Immature natural killer cell (primary cell): ENCODE measurements at regions not wholly inside any gene's neighbourhood (a gene's known extent, or its start where the extent isn't known, plus 50 kb on each side); places are given as distances from the start of the nearest gene placed in this dataset.
"Not testable (repeated sequence)": the region's sequence is repeated elsewhere in the genome, so short reads cannot be mapped to it uniquely, and the experiment has no call there.

Experiments used
- DNase-seq, 3 donors: peaks; one replicate each; pipeline ENCODE4 v3.0.0; 2022; ENCODE audit warnings: mixed read lengths in 1 of 3
- H3K27ac Mint-ChIP-seq, 6 donors: one replicate each; pipeline ENCODE4 v1.8.0; 2020; ENCODE audit warnings: mixed read lengths in 6 of 6, mild to moderate bottlenecking in 5 of 6, inconsistent platforms in 4 of 6, moderate library complexity in 3 of 6
- H3K27me3 Mint-ChIP-seq, 3 donors: one replicate each; pipeline ENCODE4 v1.8.0; 2020 to 2021; ENCODE audit warnings: low read depth in 3 of 3, mild to moderate bottlenecking in 3 of 3, mixed read lengths in 3 of 3, moderate library complexity in 3 of 3, inconsistent platforms in 1 of 3
- H3K36me3 Mint-ChIP-seq, 3 donors: one replicate each; pipeline ENCODE4 v1.8.0; 2020; ENCODE audit warnings: mixed read lengths in 3 of 3, inconsistent platforms in 2 of 3, mild to moderate bottlenecking in 2 of 3
- H3K4me1 Mint-ChIP-seq, 2 donors: one replicate each; pipeline ENCODE4 v1.8.0; 2020; ENCODE audit warnings: inconsistent platforms in 2 of 2, mild to moderate bottlenecking in 2 of 2, mixed read lengths in 2 of 2, moderate library complexity in 1 of 2
- H3K4me3 Mint-ChIP-seq, 5 donors: one replicate each; pipeline ENCODE4 v1.8.0; 2020; ENCODE audit warnings: mild to moderate bottlenecking in 5 of 5, mixed read lengths in 5 of 5, inconsistent platforms in 3 of 5, moderate library complexity in 3 of 5
- H3K9me3 Mint-ChIP-seq, 6 donors: one replicate each; pipeline ENCODE4 v1.8.0; 2020; ENCODE audit warnings: mild to moderate bottlenecking in 6 of 6, mixed read lengths in 6 of 6, inconsistent platforms in 4 of 6, moderate library complexity in 3 of 6

DNA sequence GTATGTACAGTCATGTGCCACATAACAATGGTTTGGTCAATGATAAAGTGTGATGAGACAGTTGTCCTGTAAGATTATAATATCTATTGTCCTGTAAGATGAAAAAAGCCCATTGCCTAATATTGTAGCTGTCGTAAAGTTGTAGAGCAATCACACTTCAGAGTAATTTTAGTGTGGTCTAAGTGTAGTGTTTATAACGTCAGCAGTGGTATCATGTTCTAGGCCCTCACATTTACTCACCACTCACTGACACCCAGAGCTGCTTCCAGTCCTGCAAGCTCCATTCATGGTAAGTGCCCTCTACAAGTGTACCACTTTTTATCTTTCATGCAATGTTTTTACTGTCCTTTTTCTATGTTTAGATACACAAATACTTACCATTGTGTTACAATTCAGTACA is 259.9 kb upstream of the RAB4A start:
- Mint-ChIP-seq H3K36me3 (no peaks in the 10 kb centered on the region), H3K4me3 (no peak overlapping the region), H3K27me3 (peaks cover 2 to 6% (median 5%) of the 10 kb centered on the region in 3 donors), H3K9me3 (no peaks in the 10 kb centered on the region), H3K27ac (no peak overlapping the region), H3K4me1 (no peaks in the 10 kb centered on the region)
- DNase-seq, result no peak

GRCh38 chr1:229012823-229013222 is 258.1 kb upstream of the RAB4A start:
- Mint-ChIP-seq H3K36me3 (no peaks in the 10 kb centered on the region), H3K27me3 (peaks cover 2 to 9% (median 8%) of the 10 kb centered on the region in 3 donors), H3K4me3 (no peak overlapping the region), H3K9me3 (no peaks in the 10 kb centered on the region), H3K4me1 (no peaks in the 10 kb centered on the region), H3K27ac (no peak overlapping the region)
- DNase-seq, result no peak

- Mint-ChIP-seq H3K9me3 (no peaks in the 10 kb centered on the region), H3K4me3 (no peak overlapping the region), H3K36me3 (no peaks in the 10 kb centered on the region), H3K4me1 (no peaks in the 10 kb centered on the region), H3K27ac (no peak overlapping the region), H3K27me3 (peaks cover 2 to 4% (median 2%) of the 10 kb centered on the region in 3 donors)
- no peak for DNase-seq
These were observed 256.9 kb upstream of the RAB4A start for GRCh38 chr1:229013981-229014380.

- peaks cover 2 to 4% (median 2%) of the 10 kb centered on the region in 3 donors for H3K27me3 Mint-ChIP-seq
- H3K36me3 Mint-ChIP-seq, result no peaks in the 10 kb centered on the region
- no peak overlapping the region for H3K27ac Mint-ChIP-seq
- no peak for DNase-seq
- no peaks in the 10 kb centered on the region for H3K9me3 Mint-ChIP-seq
- H3K4me3 Mint-ChIP-seq, result no peak overlapping the region
- H3K4me1 Mint-ChIP-seq, result no peaks in the 10 kb centered on the region
These were observed 255.1 kb upstream of the RAB4A start for GRCh38 chr1:229015806-229016205.

GRCh38 chr1:229017091-229017490 is 253.8 kb upstream of the RAB4A start:
- DNase-seq, result no peak
- Mint-ChIP-seq H3K27ac (no peak overlapping the region), H3K36me3 (no peaks in the 10 kb centered on the region), H3K27me3 (peaks cover under 1 to 4% (median 2%) of the 10 kb centered on the region in 3 donors), H3K9me3 (no peaks in the 10 kb centered on the region), H3K4me1 (no peaks in the 10 kb centered on the region), H3K4me3 (no peak overlapping the region)

DNA sequence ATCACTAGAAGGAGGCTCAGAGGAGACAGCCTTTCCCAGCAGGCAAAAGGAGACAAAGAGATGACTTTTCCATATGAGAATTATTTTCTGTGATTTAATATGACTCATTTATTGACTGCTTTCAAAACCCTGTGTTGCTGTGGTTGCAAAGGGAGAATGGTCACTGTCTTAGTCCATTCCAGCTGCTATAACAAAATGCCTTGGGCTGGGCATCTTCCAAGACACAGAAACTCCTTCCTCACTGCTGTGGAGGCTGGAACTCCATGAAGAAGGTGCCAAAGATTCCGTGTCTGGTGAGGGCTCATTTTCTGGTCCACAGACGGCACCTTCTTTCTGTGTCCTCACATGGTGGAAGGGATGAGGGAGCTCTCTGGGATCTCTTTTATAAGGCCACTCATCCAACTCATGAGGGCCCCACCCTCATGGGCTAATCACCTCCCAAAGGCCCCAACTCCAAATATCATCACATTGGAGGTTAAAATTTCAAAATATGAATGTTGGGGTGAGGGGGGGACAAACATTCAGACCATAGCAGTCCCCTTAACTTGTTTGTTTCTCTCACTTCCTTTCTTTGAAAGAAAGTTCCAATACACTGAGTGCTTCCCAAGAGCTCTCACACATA is 252.1 kb upstream of the RAB4A start:
- Mint-ChIP-seq H3K27me3 (peaks cover 0 to 4% (median 2%) of the 10 kb centered on the region in 3 donors), H3K4me3 (no peak overlapping the region), H3K27ac (no peak overlapping the region), H3K9me3 (no peaks in the 10 kb centered on the region), H3K36me3 (no peaks in the 10 kb centered on the region), H3K4me1 (no peaks in the 10 kb centered on the region)
- no peak for DNase-seq

DNA sequence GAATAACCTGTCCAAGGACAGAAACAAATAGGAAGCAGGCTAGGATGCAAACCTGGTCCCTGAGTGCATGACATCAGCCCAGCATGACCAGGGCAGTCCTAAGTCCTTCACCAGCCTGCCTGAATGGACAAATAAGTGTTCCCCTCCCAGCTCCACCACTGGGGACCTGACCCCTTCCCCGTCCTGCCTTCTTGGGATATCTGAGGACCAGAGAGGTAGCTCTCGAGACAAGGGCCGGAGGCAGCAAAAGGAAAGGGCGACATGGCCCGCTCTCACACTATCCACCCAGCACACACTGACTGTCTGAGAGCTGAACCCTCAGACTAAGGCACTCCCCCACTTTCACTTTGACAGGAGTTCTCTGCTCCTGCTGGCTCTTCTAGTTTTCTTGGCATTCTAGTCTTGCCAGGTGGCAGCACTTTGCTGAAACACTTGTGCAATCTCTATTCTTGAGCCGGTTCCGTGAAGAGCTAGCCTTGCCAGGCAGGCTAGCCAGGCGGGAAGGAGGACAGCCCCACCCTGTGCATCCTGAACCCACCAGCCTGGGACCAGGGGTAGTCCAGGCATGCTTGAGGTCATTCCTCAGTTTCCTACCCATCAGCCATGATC is 251.1 kb upstream of the RAB4A start:
- DNase-seq, result no peak

DNA sequence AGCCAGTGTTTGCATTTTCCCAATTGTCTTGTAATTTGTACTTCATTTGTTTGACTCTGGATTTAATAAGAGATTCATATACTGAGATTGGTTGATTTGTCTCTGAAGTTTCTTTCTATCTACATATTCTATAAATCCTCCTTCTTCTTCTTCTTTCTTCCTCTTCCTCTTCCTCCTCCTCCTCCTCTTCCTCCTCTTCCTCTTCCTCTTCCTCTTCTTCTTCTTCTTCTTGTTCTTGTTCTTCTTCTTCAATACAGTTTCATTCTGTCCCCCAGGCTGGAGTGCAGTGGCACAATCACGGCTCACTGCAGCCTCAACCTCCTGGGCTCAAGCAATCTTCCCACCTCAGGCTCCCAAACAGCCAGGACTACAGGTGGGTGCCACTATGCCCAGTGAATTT is 249.9 kb upstream of the RAB4A start:
- H3K9me3 Mint-ChIP-seq, H3K36me3 Mint-ChIP-seq, DNase-seq, H3K4me1 Mint-ChIP-seq, H3K27me3 Mint-ChIP-seq, H3K4me3 Mint-ChIP-seq, H3K27ac Mint-ChIP-seq: not testable (repeated sequence)

More for the DNA sequence above, 251.1 kb upstream of the RAB4A start:
- Mint-ChIP-seq H3K4me1 (no peaks in the 10 kb centered on the region), H3K4me3 (no peak overlapping the region), H3K27me3 (peaks cover 0 to 4% (median 2%) of the 10 kb centered on the region in 3 donors), H3K36me3 (no peaks in the 10 kb centered on the region), H3K9me3 (no peaks in the 10 kb centered on the region), H3K27ac (no peak overlapping the region)

- H3K4me3 Mint-ChIP-seq, result no peak overlapping the region
- no peaks in the 10 kb centered on the region for H3K27me3 Mint-ChIP-seq
- peak overlapping the region in 1 of 6 donors; percentile 4 for H3K27ac Mint-ChIP-seq
- H3K36me3 Mint-ChIP-seq, result no peaks in the 10 kb centered on the region
- H3K9me3 Mint-ChIP-seq, result no peaks in the 10 kb centered on the region
- DNase-seq, result no peak
- H3K4me1 Mint-ChIP-seq, result peaks cover 8 to 9% of the 10 kb centered on the region in 2 donors
These were observed 248.1 kb upstream of the RAB4A start for GRCh38 chr1:229022595-229023333.

DNA sequence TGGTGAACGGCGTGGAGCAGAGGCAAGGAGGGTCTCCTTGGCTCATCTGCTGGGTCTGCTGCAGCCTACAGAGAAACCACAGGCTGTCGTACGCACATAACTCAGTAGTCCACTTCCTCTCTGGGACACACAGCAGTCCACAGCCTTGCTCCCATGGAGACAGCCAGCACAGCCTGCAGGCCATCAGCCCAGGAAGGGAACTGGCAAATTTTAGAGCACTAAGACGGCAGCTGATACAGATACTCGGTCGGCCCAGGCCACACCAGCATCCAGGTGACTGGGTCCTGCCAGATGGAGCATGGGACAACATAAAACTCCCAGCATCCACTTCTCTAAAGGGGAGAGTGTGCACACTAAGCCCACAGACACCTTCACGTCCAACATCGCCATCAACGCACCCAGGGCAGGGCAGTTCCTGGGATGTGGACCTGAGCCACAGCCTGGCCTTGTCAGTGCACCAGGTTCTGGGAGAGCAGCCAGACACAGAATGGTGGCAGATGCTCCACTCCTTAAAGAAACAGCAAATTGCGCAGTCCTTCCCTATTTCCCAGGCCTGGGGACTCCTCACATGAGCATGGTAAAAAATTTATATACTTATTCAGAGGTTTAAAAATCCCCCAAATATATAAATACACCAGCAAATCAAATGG is 247.1 kb upstream of the RAB4A start:
- no peak overlapping the region for H3K27ac Mint-ChIP-seq
- H3K4me3 Mint-ChIP-seq, result no peak overlapping the region
- H3K27me3 Mint-ChIP-seq, result no peaks in the 10 kb centered on the region
- H3K4me1 Mint-ChIP-seq, result peaks cover 10 to 11% of the 10 kb centered on the region in 2 donors
- no peaks in the 10 kb centered on the region for H3K9me3 Mint-ChIP-seq
- H3K36me3 Mint-ChIP-seq, result no peaks in the 10 kb centered on the region
- no peak for DNase-seq

DNA sequence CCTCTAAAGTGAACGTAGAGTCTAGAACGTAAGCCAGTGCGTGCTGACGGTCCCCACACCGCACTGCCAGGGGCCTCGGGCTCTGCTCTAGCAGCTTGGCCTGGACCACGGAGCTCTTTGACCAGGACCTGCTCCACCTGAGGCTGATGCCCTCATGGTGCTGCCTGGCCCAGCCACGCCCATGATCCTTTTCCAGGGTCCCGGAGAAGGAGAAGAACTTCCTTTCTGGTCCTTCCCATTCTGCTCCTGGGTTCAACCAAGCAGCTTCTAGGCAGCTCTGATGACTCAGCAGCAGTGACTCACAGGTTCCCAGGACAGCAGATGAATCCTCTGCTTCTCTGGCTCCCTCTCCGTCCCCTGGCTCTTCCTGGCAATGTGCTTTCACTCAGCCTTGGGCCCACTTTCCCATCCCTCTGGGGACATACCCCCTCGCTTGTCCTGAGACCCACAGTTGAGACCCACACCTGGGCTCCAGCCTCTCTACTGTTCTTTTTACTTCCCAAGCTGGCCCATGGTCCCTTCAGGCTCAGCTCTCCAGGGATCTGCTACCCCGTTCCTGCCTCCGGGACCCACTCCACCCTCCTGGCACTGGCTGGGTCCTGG is 246.3 kb upstream of the RAB4A start:
- H3K4me3 Mint-ChIP-seq, result no peak overlapping the region
- no peaks in the 10 kb centered on the region for H3K9me3 Mint-ChIP-seq

DNA sequence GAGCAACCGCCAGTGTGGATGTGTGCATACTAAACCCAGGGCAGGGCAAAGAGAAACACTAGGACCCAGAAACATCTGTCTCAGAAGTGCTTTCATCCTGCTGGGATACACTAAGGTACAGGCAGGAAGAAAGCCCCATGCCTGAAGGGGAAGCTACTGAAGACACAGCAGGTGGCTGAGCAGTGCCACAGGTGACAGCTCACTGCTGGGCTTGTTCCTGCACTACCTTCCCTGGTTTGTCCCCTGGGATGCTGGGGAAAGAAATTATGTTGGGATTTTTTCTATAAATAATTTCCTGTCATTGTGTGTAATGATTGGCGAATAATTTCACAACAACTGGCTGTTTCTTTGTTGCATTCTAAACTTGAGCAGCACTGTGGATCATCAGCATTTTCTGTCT is 245.3 kb upstream of the RAB4A start:
- Mint-ChIP-seq H3K27ac (no peak overlapping the region), H3K27me3 (no peaks in the 10 kb centered on the region), H3K9me3 (no peaks in the 10 kb centered on the region), H3K36me3 (no peaks in the 10 kb centered on the region), H3K4me1 (peaks cover 10 to 11% of the 10 kb centered on the region in 2 donors), H3K4me3 (no peak overlapping the region)
- DNase-seq, result no peak

More for the DNA sequence above, 246.3 kb upstream of the RAB4A start:
- H3K27ac Mint-ChIP-seq, result peak overlapping the region in 1 of 6 donors; percentile 23
- no peaks in the 10 kb centered on the region for H3K36me3 Mint-ChIP-seq
- peaks cover 10 to 11% of the 10 kb centered on the region in 2 donors for H3K4me1 Mint-ChIP-seq
- no peak for DNase-seq
- no peaks in the 10 kb centered on the region for H3K27me3 Mint-ChIP-seq

DNA sequence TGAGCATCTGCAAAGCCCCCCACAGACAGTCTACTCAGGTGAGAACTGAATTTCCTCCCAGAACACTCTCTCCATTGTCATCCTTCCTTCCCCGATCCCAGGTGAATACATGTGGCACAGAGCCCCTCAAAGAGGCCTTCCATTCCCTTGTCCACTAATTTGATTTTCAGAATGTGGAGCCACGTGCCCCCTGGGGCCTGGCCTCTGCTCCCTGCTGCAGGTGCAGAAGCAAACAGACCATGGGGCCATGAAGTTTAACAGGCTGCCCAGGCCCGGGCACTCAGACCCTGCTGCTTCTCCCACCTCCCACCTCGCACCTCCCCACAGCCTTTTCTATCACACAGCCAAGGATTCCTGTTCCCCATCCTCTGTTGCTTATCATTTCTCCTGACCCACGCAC is 243.8 kb upstream of the RAB4A start:
- no peaks in the 10 kb centered on the region for H3K9me3 Mint-ChIP-seq
- H3K4me1 Mint-ChIP-seq, result peaks cover 12% of the 10 kb centered on the region in 2 donors

More for the DNA sequence above, 243.8 kb upstream of the RAB4A start:
- no peak for DNase-seq
- Mint-ChIP-seq H3K27me3 (no peaks in the 10 kb centered on the region), H3K4me3 (peak overlapping the region; percentile 67 to 81 (median 72)), H3K36me3 (no peaks in the 10 kb centered on the region), H3K27ac (peak overlapping the region in 5 of 6 donors; percentile 34 to 88 (median 82))
